Eye (tissue), 1 donor: ENCODE measurements at regions not wholly inside any gene's neighbourhood (a gene's known extent, or its start where the extent isn't known, plus 50 kb on each side); places are given as distances from the start of the nearest gene placed in this dataset.
A peak's percentile ranks its signal among the peaks of the same experiment; 100 is the strongest.
"Not testable (repeated sequence)": the region's sequence is repeated elsewhere in the genome, so short reads cannot be mapped to it uniquely, and the experiment has no call there.

Experiments used
- DNase-seq: peaks from one replicate; pipeline ENCODE4 v3.0.0-alpha.2; 2015

DNA sequence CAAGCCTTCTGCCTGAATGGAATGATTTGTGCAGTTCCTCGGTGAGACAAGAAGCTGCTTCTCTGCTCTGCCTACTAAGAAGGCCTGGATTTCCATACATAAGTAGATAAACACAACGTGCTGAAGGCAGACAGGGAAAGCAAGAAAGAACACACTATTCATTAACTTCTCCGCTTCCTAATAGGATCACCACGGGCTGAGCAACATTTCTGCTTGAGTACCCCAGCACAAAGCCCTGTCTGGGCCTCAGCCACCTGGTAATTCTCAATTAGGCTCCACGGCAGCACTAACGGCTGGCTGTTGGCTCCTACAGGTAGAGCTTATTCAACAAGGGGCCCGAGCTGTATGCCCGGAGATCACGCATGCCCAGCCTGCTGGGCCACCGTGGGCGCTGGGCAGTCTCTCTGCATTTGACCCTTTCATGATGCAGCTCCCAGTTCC lies 1156.6 kb downstream of the TBC1D22A start:
- DNase-seq = no peak

GRCh38 chr22:47918276-47918921 lies 1155.9 kb downstream of the TBC1D22A start:
- peak; percentile 91 for DNase-seq

GRCh38 chr22:47914481-47915097 lies 1152.1 kb downstream of the TBC1D22A start:
- DNase-seq = no peak

DNA sequence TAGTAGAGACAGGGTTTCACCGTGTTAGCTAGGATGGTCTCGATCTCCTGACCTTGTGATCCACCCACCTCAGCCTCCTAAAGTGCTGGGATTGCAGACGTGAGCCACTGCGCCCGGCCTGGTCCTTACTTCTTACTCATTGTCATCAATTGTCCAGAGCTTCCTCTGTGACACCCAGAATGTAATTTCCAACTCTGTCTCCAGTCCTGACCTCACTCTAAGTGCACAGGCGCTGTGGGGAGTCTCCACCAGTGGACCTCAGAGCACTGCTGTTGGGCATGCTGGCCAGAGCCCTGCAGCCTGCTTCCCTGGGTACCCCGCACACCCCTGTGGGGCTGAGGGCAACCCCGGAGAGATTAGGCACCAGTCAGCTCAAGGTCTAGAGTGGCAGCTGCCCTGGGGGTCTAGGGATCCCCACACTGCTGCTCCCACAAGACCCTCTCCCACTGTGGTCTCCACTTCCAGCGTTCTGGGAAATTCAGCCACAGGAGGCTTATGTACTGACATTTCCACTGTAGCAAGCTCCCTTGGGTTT lies 1140.3 kb downstream of the TBC1D22A start:
- DNase-seq = no peak

GRCh38 chr22:47901911-47902310 lies 1139.5 kb downstream of the TBC1D22A start:
- DNase-seq = no peak

DNA sequence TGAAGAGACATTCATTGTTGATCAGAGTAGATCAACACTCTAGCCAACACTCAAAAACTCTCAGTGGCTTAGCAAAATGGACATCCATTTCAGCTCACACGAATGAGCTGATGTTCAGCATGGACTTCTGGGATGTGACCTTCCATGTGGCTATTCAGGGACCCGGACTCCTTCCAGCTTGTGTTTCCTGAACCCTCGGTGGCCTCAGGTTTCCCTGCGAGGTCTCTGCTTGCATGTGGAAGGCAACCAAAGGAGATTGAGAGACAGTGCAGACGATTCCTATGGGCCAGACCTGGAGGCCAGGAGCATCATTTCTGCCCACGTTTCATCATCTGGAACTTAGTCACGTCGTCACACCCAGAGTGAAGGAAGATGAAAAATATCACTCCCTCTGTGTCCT lies 1137.4 kb downstream of the TBC1D22A start:
- no peak for DNase-seq

GRCh38 chr22:47898946-47899345 lies 1136.5 kb downstream of the TBC1D22A start:
- no peak for DNase-seq

GRCh38 chr22:47891609-47892008 lies 1129.2 kb downstream of the TBC1D22A start:
- no peak for DNase-seq

DNA sequence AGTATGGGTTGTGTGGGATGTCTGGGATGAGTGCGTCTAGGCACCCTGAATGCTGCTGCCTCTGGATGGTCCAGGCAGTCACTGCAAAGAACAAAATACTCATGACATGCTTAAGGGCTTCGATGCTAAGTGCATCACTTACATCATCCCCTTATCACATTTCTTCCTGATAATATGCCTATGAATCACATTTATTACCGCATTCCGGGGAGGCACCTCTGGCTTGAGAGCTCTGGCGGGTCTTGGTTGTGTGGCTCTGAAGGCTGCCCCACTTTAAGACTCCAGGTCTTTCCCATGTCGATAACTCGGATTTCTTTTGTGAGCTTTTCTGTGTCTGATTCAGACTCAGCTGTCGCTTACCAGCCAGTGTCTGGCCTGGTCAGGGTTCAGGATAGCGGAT lies 1126.4 kb downstream of the TBC1D22A start:
- no peak for DNase-seq

DNA sequence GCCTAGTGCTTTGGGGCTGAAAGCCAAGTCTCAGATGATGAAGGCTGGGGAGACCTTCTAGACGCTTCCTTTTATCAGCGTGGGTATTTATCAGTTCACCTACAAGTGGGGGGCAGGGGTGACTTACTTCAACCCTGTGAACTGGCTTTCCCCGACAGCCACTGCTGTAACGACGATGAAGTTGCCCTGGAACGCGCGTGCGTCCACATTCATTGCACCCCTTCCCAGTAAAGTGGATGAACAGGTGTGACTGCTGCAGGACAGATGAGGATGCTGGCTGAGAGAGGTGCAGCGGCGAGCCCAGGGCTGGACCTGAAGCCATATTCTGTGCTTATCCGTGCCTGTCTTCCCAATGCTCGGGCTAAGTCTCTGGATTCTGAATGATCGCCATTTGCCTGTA lies 1122.3 kb downstream of the TBC1D22A start:
- DNase-seq = no peak

DNA sequence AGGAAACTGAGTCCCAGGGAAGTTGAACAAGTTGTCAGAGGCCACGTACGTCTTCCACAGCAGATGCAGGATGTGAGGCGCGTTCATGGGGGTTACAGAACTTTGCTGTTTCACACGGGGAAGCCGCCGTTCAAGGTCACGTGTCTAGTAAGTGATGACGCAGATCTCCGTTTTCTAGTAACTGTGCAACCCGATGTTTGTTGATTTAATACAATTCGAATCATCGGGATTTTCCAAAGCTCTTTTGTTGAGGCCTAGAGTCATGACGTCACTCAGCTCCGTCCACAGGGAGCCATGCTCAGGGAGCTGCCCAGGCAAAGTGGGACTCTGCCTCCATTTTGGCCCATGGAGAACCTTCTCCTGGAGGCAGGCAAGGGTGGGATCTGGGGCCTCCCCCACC lies 1121.8 kb downstream of the TBC1D22A start:
- no peak for DNase-seq

GRCh38 chr22:47883757-47884156 lies 1121.3 kb downstream of the TBC1D22A start:
- DNase-seq = no peak

DNA sequence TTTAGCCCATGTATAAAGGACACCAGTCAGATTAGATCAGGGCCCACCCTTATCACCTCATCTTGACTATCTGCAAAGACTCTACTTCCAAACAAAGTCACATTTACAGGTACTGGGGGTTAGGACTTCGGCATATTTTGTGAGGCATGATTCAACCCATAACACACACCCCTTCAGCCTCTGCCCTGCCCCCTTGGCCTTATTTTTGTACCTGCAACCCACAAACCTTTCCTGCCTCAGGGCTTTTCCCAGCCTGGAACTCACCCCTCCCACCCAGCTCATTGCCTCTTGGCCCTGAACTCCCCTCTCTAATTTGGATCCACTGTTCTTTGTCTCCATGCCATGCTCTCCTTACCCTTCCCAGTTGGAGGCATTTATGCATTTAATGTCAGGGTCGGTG lies 1116.9 kb downstream of the TBC1D22A start:
- no peak for DNase-seq

- no peak for DNase-seq
These were observed 1116.0 kb downstream of the TBC1D22A start for GRCh38 chr22:47878460-47878859.

DNA sequence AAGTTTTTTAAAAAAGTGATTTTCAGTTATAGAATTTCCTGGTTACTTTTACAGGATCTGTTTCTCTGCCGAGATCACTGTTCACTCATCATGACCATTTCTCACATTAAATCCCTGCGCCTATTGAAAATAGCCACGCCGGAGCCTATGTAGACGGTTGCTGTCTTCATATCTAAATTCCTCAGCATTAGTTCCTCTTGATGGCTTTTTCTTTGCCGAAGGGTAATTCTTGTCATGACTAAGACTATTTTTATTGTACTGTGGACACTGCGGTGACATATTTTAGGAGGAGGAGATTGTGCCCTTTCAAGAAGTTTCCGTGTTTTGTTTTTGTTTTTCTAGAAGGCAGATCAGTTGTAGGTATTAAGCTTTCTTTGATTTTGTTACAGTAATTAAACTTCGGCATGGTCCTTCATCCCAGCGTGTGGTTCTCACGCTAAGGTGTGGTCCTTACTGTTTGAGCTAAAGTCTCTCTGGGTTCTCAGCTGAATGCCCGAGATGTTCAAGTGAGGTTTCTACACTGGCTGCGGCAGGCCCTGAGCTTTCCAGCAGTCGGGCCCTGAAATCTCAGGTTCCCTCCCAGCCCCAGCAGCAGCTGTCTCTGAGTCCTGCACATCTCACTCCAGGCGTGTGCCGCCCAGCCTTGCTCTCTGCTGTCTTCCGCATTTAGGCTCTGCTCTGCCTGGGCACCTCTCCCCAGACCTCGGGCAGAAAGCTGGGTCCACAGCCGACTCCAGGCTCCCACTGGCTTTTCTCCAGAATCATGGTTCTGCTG lies 1110.5 kb downstream of the TBC1D22A start:
- DNase-seq = no peak

- DNase-seq = no peak
These were observed 1103.2 kb downstream of the TBC1D22A start for GRCh38 chr22:47865626-47866025.

- no peak for DNase-seq
These were observed 1099.9 kb downstream of the TBC1D22A start for GRCh38 chr22:47862394-47862793.

- not testable (repeated sequence) for DNase-seq
These were observed 1098.5 kb downstream of the TBC1D22A start for GRCh38 chr22:47860907-47861306.

DNA sequence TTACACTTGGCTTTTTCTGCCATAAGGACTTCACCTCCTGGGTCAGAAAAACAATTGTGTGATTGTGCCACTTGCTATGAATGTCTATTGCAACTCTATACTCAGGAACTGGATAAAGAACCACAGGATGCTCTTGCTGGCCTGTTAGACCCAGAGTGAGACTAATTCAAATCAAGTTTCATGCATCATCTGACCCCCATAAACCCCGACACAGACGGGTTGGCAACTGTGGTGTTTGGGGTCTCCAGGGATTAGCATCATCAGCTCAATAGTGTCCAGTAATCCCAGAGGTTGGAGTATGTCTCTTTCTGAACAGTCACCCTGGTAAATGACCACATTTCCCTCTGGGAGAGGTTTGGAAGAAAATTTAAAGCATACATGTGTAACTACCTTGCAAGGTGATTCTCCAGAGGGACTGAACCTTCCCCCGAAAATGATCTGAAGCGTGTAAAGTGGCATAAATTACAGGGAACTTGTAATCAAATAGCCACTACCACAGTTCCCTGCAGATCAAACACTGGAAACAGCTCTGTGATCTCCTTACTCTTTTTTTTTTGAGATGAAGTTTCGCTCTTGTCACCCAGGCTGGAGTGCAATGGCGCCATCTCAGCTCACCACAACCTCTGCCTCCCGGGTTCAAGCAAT lies 1097.6 kb downstream of the TBC1D22A start:
- no peak for DNase-seq

GRCh38 chr22:47858773-47859306 lies 1096.4 kb downstream of the TBC1D22A start:
- no peak for DNase-seq

- no peak for DNase-seq
These were observed 1092.2 kb downstream of the TBC1D22A start for GRCh38 chr22:47854680-47855079.

GRCh38 chr22:47854251-47854650 lies 1091.8 kb downstream of the TBC1D22A start:
- no peak for DNase-seq

DNA sequence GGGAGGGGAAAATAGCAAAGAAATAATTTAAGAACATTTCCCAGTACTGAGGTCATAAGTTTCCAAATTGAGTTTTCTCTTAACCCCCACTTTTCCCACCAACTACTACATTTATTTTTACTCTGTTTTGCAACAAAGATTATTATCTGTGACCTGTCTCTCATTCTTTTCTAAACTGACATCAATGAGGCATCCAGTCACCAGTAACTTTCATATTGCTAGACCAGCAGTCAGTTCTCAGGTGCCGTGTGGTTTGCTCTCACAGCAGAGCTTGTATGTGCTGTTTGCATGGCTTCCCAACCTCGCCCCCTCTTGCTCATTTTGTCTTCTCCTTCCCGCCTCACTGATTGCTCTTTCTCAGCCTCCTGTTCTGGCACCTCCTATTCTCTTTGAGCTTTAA lies 1091.3 kb downstream of the TBC1D22A start:
- no peak for DNase-seq
